ENCODE measurements at regions not wholly inside any gene's neighbourhood (a gene's known extent, or its start where the extent isn't known, plus 50 kb on each side); places are given as distances from the start of the nearest gene placed in this dataset.

- no peak for TF ChIP-seq SP2 (IDR thresholded peaks at IDR 0.05; ENCODE audit: low read length)
- TF ChIP-seq RXRA (IDR thresholded peaks at IDR 0.05; ENCODE audit: insufficient read depth, low read depth, low read length): no peak
- no peak for TF ChIP-seq EZH2 (IDR thresholded peaks at IDR 0.05; ENCODE audit: low read depth, low read length, severe bottlenecking)
- no peak for TF ChIP-seq KDM1A (IDR thresholded peaks at IDR 0.05; ENCODE audit: borderline replicate concordance, low read length)
Measured at GRCh38 chr22:25363474-25363873, 144.0 kb downstream of the CRYBB2 start (continued).

Measured in H1 (cell line).